Endodermal cell (in vitro differentiated cells): ENCODE measurements at regions not wholly inside any gene's neighbourhood (a gene's known extent, or its start where the extent isn't known, plus 50 kb on each side); places are given as distances from the start of the nearest gene placed in this dataset.

Experiments
- DNase-seq: peaks from one replicate; pipeline ENCODE4 v3.0.0-alpha.2; 2017
- H3K27ac ChIP-seq: 2 replicates; pipeline ENCODE4 v1.5.1; 2013; ENCODE audit warnings: mild to moderate bottlenecking, low read depth, low read length, moderate library complexity
- H3K27me3 ChIP-seq: 2 replicates; pipeline ENCODE4 v1.6.1; 2013; ENCODE audit warnings: mild to moderate bottlenecking, low read length, moderate library complexity; ENCODE audit not compliant: insufficient read depth, control insufficient read depth, poor library complexity, severe bottlenecking
- H3K36me3 ChIP-seq: 2 replicates; pipeline ENCODE4 v1.7.0; 2013; ENCODE audit warnings: mild to moderate bottlenecking, low read length, moderate library complexity; ENCODE audit not compliant: control insufficient read depth, insufficient read depth
- H3K4me1 ChIP-seq: one replicate; pipeline ENCODE4 v1.7.0; 2013; ENCODE audit warnings: low read length; ENCODE audit not compliant: control insufficient read depth, insufficient read depth
- H3K4me3 ChIP-seq: 2 replicates; pipeline ENCODE4 v1.5.1; 2013; ENCODE audit warnings: mild to moderate bottlenecking, low read length, moderate library complexity
- H3K9ac ChIP-seq: 2 replicates; pipeline ENCODE4 v1.6.1; 2013; ENCODE audit warnings: mild to moderate bottlenecking, low read length, moderate library complexity; ENCODE audit not compliant: poor library complexity, severe bottlenecking; ENCODE audit errors: extremely low read depth
- H3K9me3 ChIP-seq: 2 replicates; pipeline ENCODE4 v1.6.1; 2013; ENCODE audit warnings: mild to moderate bottlenecking, low read length, moderate library complexity; ENCODE audit not compliant: control insufficient read depth
- H3K27ac Mint-ChIP-seq: 2 replicates; pipeline ENCODE4 v1.8.0; 2020; ENCODE audit warnings: mixed read lengths
- H3K27me3 Mint-ChIP-seq: 2 replicates; pipeline ENCODE4 v1.8.0; 2021; ENCODE audit warnings: mild to moderate bottlenecking, mixed read lengths; ENCODE audit not compliant: insufficient read depth
- H3K36me3 Mint-ChIP-seq: 2 replicates; pipeline ENCODE4 v1.8.0; 2020; ENCODE audit warnings: low read depth, mixed read lengths
- H3K4me1 Mint-ChIP-seq: 2 replicates; pipeline ENCODE4 v1.8.0; 2020; ENCODE audit warnings: mixed read lengths
- H3K4me3 Mint-ChIP-seq: 2 replicates; pipeline ENCODE4 v1.8.0; 2020; ENCODE audit warnings: mild to moderate bottlenecking, moderate library complexity, mixed read lengths
- H3K9me3 Mint-ChIP-seq: 2 replicates; pipeline ENCODE4 v1.8.0; 2020; ENCODE audit warnings: mild to moderate bottlenecking, mixed read lengths
- whole genome bisulfite sequencing, 2 experiments: methylation state at CpG; one replicate each; pipeline versions ENCODE4 v1.1.5 to v1.1.7; 2013; ENCODE audit warnings: missing lambda C conversion rate in 2 of 2, mixed read lengths in 1 of 2; ENCODE audit not compliant: insufficient coverage in 1 of 2, insufficient read length in 1 of 2; 5-methylcytosine and 5-hydroxymethylcytosine counted together
- TF ChIP-seq, protein P1 (sequence below): fragments of 200-600 bp; sonication (generic); conservative IDR thresholded peaks from 2 replicates; pipeline ENCODE4 v1.5.0; 2021; ENCODE audit warnings: antibody characterized with exemption, mild to moderate bottlenecking

DNA sequence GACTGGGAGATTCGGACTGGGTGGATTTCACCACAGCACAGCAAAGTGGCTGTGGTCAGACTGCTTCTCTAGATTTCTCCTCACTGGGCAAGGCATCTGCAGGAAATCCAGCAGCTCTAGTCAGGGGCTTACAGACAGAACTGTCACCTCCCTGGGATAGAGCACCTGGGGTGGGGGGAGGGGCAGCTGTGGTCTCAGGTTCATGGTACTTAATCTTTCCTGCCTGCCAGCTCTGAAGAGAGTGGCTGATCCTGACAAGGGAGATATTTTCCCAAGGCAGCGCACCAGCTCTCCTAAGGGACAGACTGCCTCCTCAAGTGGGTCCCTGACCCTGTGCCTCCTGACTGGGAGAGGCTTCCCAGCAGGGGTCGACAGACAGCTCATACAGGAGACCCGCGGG, 212.8 kb upstream of the KLF12 start:
- Histone ChIP-seq H3K9me3 (no peaks in the 10 kb centered on the region), H3K27me3 (no peaks in the 10 kb centered on the region), H3K9ac (no peak overlapping the region), H3K4me1 (peaks cover 4% of the 10 kb centered on the region), H3K4me3 (no peak overlapping the region), H3K27ac (no peak overlapping the region), H3K36me3 (no peaks in the 10 kb centered on the region)
- Mint-ChIP-seq H3K27ac (no peak overlapping the region), H3K36me3 (no peaks in the 10 kb centered on the region), H3K9me3 (peaks cover 8% of the 10 kb centered on the region), H3K27me3 (no peaks in the 10 kb centered on the region), H3K4me3 (no peak overlapping the region), H3K4me1 (peaks cover 4% of the 10 kb centered on the region)
- peak; percentile 79 for DNase-seq
- TF ChIP-seq, protein P1, sequence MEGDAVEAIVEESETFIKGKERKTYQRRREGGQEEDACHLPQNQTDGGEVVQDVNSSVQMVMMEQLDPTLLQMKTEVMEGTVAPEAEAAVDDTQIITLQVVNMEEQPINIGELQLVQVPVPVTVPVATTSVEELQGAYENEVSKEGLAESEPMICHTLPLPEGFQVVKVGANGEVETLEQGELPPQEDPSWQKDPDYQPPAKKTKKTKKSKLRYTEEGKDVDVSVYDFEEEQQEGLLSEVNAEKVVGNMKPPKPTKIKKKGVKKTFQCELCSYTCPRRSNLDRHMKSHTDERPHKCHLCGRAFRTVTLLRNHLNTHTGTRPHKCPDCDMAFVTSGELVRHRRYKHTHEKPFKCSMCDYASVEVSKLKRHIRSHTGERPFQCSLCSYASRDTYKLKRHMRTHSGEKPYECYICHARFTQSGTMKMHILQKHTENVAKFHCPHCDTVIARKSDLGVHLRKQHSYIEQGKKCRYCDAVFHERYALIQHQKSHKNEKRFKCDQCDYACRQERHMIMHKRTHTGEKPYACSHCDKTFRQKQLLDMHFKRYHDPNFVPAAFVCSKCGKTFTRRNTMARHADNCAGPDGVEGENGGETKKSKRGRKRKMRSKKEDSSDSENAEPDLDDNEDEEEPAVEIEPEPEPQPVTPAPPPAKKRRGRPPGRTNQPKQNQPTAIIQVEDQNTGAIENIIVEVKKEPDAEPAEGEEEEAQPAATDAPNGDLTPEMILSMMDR = no peak
- WGBS, 2 experiments = 63% methylated on average over 5 of the region's 5 CpGs

DNA sequence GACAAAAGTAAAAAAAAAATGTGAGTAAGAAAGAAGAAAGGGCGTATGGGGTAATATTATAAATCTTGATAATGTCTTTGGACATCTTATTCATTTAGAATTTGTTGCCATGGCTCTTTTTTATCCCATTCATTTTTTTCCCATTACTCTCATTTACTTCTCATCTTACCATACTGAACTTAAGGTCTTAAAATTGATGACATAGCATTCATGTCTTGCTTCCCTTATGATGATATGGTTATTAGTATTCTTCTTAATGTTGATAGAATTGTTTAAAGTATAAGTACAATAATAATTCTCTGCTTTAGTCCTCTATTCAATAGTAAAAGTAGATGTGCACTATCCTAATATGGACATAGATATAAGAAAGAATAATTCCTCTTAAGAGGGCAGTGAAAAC, 204.1 kb upstream of the KLF12 start:
- H3K27ac Mint-ChIP-seq = no peak overlapping the region
- H3K27me3 Mint-ChIP-seq = no peaks in the 10 kb centered on the region
- no peak for DNase-seq
- Histone ChIP-seq H3K9me3 (peaks cover 4% of the 10 kb centered on the region), H3K36me3 (no peaks in the 10 kb centered on the region), H3K9ac (no peak overlapping the region), H3K4me3 (no peak overlapping the region), H3K4me1 (no peaks in the 10 kb centered on the region), H3K27ac (no peak overlapping the region), H3K27me3 (no peaks in the 10 kb centered on the region)
- no peaks in the 10 kb centered on the region for H3K36me3 Mint-ChIP-seq
- 100% methylated on average over 1 of the region's 1 CpG; no CpG with 5 or more reads in 1 of the 2 experiments for WGBS, 2 experiments
- H3K4me3 Mint-ChIP-seq = no peak overlapping the region
- H3K4me1 Mint-ChIP-seq = peaks cover 8% of the 10 kb centered on the region
- TF ChIP-seq, protein P1 = no peak
- no peaks in the 10 kb centered on the region for H3K9me3 Mint-ChIP-seq

DNA sequence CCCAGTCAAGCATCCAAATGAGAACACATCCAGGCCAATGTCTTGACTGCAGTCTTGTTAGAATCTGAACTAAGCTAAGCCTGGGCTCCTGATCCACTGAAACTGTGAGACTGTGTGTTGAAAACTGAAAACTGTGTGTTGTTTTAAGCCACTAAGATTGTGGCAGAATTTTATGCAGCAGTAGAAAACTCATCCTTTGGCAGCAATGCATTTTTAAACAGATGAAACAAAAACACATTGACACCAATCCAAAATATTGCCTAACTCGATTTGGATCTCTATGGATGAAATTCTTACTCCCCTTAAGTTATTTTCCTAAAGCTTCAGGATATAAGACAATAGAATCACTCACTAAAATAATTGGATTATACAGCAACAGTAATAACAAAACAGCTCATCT, 202.3 kb upstream of the KLF12 start:
- 74 to 91% methylated on average over 1 of the region's 1 CpG for WGBS, 2 experiments
- Mint-ChIP-seq H3K27me3 (no peaks in the 10 kb centered on the region), H3K27ac (no peak overlapping the region), H3K9me3 (no peaks in the 10 kb centered on the region), H3K4me1 (peaks cover 8% of the 10 kb centered on the region), H3K36me3 (no peaks in the 10 kb centered on the region), H3K4me3 (no peak overlapping the region)
- TF ChIP-seq, protein P1 = no peak
- peaks cover 4% of the 10 kb centered on the region for H3K9me3 ChIP-seq
- H3K4me3 ChIP-seq = no peak overlapping the region
- no peak for DNase-seq
- no peak overlapping the region for H3K9ac ChIP-seq
- H3K4me1 ChIP-seq = no peaks in the 10 kb centered on the region
- no peak overlapping the region for H3K27ac ChIP-seq
- H3K27me3 ChIP-seq = no peaks in the 10 kb centered on the region
- no peaks in the 10 kb centered on the region for H3K36me3 ChIP-seq
